ENCODE measurements at regions not wholly inside any gene's neighbourhood (a gene's known extent, or its start where the extent isn't known, plus 50 kb on each side); places are given as distances from the start of the nearest gene placed in this dataset.

DNA sequence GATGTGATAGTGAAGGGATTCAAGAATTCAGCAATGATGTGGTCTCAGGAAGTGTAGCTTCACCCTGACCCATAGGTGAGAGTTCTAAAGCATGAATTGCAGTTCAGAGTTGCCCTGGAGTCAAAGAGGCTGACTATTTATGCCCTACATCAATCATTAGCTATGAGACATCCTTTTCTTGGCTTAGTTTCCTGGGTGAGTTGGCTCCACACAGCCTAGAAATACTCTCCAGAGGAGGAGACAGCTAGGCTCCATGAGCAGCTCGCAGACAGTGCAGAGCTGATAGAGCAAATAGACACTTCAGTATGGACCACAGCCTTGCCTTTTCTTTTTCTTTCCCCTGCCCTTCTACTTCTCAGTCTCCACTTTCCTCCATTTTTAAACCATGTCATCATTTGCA is 1651.8 kb downstream of the MAT2B start:
- DNase-seq = no peak

DNA sequence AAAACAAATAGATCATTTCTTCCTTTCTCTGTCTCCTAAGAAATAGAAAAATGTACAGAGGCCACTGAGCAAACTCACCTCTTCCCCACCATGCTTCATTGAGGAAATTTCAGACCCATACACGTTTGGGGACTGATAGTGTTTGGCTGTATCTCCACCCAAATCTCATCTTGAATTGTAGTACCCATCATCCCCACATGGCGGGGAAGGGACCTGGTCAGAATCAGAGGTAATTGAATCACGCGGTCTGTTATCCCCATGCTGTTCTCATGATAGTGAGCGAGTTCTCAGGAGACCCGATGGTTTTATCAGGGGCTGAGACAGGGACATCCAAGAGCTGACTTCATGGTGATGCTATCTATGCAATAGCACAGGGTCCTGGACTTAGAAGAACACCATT is 1655.8 kb downstream of the MAT2B start:
- DNase-seq = no peak

DNA sequence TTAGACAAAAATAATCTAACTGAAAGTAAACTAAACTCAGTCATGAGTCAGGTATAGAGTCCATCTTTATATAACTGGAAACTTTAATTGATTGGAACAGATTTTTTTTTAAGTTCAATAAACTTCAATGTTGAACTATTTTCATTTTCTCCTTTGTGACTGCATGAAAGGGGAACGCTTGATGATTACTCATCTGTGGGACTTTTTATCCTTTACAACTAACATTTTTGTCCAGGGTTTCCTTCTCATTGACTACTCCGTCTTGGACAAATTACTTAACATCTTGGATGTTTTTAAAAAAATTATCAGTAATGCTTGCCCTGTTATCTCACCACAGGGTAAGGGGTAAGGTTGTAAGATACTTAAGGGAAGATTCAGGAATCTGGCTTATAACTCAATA is 1658.4 kb downstream of the MAT2B start:
- no peak for DNase-seq

DNA sequence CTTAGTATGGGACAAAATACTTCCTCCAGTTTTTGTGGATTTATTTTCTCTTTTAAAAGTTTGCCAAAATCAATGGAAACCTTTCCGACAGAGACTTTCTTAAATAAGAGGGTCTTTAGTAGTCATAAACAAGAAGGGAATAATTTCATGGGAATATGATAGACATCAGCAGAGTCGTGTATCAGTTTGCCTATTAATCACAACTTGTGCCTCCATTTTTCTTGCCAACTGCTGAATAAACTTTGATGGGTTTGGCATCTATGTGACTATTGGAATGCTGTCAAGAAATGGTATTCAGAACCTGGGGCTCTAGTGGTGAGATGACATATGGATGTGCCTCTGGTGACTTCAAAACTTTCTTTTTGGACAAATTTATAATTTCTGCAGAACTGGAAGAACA is 1668.2 kb downstream of the MAT2B start:
- DNase-seq = no peak

DNA sequence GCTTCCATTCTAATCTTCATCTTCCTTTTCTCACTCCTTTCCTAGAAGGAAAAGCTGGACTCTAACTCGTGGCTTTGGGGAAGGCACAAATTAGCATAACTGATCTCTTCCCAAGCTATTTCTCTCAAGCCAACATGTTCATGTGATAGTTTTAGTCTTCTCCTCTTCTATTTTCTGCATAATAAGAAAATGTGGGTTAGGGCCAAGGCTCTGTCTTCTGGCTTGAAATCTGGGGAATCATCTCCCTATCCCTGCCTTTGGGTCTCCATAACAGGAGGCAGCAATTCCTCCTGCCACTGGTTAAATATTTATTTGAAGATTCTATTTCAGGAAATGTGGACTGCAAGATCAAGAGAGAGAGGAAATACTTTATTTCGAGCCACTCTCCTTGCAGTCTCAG is 1669.6 kb downstream of the MAT2B start:
- DNase-seq = no peak

DNA sequence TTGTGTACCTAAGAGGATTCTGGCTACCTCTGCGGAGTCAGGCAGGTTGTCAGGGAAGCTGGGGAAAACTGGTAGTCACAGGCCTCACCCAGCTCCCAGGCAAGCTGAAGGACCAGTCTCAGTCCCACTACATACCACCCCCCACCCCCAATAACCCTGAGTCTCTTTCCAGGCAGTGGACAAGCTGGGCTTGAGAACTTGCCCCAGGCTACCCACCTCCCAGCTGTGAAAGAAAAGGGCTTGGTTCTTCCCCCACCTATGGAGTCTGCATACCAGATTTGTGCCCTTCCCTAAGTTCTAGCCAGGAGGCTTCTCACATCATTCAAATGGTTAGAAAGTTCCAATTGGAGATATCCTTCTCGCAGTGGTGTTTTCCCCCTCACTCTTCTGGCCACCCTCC is 1678.8 kb downstream of the MAT2B start:
- no peak for DNase-seq

DNA sequence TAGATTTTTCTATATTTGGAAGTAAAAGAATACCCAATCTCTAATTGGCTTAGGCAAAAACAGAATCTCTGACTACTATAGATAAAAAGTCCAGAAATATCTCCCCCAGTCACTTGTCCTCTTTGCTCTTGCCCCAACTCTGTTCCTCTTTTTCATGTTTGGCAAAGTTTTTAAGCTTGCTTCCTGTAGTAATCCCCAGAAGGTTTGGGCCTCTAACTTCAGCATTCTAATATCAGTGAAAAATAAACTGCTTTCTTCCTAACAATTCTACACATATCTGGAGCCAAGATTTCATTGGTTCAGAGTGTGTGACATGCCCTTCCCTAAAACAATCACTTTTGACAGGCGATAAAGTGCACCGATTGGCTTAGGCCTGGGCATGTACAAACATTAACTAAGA is 1680.3 kb downstream of the MAT2B start:
- no peak for DNase-seq

DNA sequence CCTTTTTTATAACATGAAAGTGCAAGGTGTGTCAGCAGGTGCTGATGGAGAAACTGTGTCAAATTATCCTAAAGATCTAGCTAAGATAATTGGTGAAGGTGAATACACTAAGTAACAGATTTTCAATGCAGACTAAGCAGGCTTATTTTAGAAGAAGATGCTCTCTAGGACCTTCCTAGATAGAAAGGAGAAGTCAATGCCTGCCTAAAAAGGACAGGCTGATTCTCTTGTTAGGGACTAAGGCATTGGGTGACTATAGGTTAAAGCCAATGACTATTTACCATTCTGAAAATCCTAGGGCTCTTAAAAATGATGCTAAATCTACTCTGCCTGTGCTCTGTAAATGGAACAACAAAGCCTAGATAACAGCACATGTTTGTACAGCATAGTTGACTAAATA is 1682.4 kb downstream of the MAT2B start:
- no peak for DNase-seq

DNA sequence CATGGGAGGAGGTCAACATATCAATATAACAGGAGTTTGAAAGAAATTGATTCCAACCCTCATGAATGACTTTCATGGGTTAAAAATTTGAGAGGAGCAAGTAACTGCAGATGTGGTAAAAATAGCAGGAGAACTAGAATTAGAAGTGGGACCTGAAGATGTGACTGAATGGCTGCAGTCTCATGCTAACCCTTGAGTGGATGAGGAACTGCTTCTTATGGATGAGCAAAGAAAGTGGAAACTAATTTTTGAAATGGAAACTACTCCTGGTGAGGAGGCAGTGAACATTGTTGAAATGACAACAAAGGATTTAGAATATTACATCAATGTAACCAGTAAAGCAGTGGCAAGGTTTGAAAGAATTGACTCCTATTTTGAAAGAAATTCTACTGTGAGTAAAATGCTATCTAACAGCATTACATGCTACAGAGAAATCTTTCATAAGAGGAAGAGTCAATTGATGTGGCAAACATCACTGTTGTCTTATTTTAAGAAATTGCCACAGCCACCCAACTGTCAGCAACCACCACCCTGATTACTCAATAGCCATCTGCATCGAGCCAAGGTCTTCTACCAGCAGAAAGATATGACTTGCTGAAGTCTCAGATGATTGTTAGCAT is 1683.2 kb downstream of the MAT2B start:
- no peak for DNase-seq

DNA sequence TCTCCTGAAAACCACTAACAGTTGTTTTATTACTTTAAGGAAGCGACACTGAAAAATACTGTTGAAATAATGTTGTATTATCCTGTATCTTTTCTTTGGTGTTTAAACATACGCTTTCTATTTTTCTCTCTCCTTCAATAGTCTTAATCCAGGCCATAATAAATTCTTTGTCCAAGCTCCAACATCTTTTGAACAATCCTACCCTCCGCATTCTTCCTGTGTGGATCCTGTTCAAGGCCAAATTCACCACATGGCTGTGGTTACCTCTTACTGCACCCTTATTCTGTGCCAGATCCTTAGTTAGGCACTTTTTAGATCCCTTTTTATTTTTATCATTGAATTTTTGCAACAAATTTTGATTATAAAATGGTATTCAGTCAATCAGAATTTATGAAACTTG is 1691.5 kb downstream of the MAT2B start:
- DNase-seq = no peak

DNA sequence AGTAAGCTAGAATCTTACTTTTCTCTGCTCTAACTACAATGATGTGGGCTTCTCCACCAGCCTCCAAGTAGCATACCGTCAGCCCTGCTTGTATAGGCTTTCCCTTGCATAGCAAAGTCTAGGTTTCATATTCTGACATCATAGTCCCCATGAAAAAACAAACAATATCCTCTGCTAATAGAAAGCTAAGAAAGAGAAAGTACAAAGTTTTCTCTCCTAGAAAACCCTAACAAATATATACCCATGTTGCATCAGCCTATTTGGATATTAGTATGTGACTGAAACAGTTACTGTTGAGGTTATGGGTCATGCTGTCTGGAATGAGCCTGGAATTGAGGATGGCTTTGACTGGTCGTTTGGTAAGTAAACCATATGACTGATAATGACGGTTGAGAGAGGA is 1696.0 kb downstream of the MAT2B start:
- no peak for DNase-seq

DNA sequence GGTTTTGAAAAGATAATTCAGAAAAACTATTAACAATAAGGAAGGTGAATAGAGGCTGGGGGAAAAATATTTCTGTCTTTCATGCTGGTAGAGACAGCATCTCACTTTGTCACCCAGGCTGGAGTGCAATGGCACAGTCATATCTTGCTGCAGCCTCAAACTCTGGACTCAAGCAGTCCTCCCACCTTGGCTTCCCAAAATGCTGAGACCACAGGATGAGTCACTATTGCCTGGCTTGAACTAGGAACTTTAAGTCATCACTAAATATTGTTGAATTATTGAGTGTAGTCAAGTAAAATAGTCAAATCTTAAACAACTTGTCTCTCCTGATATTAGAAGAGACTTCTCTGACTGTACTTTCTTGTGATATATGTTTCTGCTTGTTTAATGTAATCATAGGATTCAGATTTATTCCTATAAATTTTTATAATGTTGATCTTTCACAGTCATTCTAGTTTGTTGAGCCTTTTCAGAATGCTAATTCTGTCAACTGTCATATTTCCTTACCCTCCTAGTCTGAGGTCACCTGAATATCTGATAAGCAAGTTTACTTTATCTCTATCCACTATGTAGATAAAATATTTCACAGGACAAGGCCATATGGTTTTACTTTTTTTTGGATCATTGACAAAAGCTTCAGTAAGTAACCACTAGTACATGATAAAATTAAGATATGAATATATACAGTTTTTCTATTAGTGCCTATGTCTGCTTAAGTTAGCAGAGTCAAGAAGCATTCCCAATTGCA is 1696.5 kb downstream of the MAT2B start:
- no peak for DNase-seq

DNA sequence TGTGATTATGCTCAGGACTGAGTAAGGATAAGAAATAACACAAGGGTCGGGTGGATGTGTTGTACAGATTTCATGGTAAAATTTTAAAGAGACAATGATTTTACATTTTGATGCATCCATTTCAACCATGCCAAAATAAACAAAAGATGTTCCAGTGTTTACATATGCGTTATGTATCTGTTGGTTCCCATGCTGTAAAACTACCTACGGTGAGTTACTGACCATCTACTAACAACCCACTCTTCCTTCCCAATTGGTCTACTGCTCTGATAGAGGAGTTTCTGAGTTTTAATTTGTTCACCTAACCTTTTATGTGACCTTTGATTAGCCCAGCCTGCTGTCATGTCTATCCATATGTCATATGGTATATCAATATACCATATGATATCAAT is 1697.1 kb downstream of the MAT2B start:
- no peak for DNase-seq

DNA sequence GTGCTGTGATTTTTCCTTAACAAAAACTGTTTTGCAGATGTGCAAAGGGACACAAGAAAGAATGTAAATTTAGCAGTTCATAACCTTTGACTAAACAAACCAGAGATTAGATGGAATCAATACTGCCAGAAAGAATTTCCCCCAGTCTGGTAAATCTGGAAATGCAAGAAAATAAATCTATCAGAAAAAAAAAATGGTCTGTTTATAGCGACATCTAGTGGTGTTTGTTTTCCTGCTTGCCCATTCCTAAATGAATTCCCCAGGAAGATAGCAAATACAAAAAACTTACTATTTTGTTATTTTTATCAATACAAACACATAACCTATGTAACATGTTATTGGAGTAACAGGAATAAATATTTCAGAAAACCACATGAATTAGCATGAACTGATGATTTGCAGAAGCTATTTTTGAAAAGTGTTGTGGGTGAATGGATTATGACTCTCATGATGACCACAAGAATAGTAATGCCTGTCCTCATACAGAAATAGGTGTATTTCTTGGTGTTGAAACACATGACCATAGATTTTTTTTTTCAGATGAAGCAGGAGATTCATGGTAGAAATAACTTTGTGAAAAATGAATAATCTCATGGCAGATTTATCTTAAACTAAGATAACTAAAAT is 1703.8 kb downstream of the MAT2B start:
- no peak for DNase-seq

DNA sequence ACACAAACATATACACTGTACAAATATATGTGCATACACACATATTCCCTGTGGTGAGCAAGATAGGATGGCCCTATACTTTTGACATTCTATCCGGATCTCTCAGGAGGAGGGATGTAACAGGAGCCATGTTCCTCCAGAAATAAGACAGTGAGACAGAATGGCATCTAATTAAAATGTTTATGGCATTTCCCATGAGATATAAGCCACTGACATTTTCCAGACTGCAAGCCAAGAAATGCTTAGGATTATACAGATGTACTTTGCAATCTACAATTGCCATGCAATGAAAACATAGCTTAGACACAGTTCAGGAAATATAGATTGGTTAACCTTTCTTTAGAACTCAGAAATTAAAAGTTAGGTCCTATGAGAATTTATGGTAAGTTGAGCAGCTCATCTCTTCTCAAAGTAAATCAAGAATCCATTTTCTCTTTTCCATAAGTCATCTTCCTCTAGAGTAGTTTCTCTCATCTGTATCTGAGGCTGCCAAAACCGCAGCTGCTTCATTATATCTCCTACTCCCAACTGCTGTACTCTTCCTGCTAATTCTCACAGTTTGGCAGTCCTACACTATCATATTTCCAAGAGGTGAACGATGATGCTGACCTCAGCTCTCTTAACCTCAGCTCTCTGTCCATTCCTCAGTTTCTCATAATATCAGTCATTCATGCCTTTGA is 1719.1 kb downstream of the MAT2B start:
- DNase-seq = no peak

DNA sequence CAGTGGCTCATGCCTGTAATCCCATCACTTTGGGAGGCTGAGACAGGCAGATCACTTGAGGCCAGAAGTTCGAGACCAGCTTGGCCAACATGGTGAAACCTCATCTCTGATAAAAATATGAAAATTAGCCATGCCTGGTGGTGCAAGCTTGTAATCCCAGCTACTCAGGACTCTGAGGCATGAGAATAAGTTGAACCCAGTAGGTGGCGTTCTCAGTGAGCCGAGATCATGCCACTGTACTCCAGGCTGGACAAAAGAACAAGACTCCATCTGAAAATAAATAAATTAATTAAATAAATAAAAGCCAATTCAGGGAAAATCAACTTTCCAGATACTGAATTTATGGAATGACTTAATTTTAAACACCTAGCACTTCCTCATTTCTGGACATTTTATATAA is 1722.1 kb downstream of the MAT2B start:
- no peak for DNase-seq

DNA sequence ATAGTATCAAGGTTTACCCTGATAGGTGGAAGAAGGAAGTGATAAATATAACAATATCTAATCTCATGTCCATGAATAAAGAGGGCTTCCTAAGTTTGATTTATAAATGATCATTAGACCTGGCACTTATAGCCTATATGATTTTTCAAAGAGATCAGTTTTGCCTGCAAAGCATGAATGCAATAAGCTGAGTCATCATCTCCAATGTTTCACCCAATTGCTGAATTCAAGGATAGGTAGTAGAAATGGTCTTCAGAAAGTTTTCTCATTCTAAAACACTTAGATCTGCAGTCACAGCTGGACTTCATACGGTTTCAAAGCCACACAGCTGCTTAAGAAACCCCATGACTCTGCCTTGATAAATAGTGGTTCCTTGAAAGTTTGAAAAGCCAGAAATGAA is 1722.8 kb downstream of the MAT2B start:
- DNase-seq = no peak

DNA sequence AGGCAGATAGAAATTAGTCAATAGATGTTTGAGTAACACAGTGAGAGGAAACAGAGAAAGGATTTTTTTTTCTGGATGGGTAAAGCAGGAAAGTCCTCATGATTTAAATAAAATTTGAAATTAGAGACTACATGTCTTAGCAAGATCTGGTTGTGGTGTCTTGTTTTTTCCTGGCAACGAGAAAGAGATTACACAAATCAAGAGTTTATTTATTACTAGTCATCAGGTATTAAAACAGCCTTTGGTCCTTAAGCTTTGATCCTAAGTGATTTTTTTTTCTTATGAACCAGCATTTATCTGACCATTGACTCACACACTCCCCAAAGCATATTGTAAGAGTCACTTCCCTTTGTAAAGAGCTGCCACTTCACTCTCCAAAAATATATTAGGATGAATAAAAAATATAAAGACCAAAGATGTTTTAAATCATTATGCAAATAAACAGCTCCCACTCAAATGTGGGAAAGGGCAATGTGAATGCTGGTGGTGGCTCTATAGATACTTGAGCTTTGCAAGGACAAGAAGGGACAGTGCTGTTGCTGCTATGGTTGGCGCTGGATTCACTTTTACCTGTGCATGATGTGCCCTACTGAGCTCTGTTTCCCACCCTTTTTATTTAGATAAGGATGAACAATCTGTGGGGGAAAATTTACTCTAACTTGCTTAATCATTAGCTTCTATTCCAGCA is 1726.5 kb downstream of the MAT2B start:
- DNase-seq = no peak

DNA sequence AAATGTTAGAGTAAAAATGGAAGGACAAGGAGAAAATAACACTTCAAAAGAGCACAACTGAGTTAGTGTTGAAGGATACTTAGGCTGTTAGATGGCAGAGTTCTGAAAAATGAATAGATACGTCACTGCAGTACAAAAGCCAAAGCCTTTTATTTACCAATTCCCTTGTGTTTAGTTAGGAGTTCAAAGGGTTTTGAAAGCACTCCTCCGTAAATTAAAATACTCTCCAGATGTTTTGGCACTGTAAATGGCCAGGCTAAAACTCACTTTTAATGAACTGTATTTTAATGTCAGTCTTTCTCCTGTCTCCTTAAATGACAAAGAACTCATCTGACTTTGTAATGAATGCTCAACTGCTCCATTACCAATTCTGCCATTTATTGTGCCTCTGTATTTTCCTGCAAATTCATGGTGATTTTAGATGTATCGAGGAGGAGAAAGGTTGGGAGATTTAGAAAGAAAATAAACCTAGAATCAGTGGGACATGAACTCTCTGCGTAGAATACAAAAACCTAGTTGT is 1727.2 kb downstream of the MAT2B start:
- DNase-seq = no peak

DNA sequence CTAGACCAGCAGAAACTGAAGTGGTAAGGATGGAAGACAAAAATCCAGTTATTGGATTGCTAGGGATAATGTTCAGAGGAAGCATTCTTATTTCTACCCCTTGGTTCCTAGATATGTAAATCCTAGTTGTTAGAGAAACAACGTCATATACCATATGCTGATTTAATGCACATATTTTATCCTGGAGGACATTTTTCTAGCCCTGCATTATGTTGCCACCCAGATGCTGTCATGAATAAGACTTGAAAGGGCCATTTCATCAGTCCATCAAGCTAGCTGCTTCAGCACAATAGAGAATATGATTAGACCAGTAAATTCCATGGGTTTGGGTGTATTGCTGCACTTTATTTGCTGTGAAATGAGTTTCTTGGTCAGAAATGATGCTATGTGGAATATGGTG is 1736.4 kb downstream of the MAT2B start:
- DNase-seq = no peak

DNA sequence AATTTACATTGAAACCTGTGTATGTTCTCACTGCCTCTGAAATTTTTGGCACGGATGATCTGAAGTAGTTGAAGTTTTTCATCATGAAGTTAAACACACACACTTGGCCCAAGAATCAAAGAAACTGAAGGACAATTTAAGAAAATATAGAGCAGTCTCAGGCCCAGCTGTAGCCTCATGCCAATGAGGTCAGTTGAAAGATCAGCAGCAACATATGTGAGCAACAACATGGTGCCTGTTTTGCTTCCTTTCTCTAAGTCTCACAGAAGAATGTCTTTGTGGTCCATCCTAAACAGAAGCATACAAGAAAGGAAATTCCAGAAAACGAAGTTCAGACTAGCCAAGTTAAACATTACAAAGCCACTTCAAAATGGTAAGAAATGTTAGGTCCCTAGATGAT is 1737.2 kb downstream of the MAT2B start:
- DNase-seq = no peak

DNA sequence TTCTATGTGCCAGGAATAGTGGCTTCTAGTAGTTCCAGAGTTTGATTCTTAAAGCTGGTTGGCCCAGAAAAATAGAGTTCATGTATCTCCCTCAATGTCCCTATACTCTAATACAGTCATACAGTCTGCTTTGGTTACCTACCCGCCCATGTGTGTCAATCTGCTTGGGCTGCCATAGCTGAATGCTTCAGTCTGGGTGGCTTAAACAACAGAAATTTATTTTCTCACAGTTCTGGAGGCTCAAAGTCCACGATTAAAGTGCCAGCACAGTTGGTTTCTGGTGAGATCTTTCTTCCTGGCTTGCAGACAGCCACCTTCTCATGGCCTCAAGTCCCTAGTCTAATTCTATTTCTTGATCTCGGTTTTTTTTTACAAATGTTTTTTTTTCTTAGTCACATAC is 1739.0 kb downstream of the MAT2B start:
- DNase-seq = no peak

DNA sequence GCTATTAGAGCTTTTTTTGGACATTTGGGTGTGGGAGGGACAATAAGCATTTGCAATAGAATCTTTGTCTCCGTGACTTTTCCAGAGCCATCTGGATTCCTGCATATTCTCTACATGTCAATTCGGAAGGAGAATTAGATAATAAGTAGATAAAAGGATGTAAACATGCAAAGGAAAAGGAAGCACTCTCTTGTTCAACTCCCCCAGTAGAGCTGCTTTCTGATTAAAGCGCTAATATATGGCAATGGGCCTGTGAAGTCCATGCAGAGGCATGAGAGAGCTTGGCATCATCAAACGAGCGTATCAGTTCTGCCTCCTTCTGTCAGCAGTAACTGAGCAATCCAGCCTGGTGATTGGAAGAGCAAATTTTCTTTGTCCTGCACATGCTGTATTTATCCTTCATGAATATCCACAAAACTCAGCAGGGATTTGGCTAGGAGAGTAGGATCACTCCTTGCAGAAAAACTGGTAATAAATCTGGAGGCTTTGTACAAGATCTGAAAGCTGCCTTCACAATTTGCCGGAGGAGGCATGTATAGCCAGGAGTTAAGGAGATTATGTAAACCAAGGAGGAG is 1752.9 kb downstream of the MAT2B start:
- no peak for DNase-seq

Data from left hindlimb (tissue), 1 donor.